HCT116 (cell line): ENCODE measurements at regions not wholly inside any gene's neighbourhood (a gene's known extent, or its start where the extent isn't known, plus 50 kb on each side); places are given as distances from the start of the nearest gene placed in this dataset.

Experiments used
- ATAC-seq: fragments of 200-7000 bp; cut with Tn5 transposase; 2 replicates; pipeline ENCODE4 v1.9.1; 2020; ENCODE audit warnings: mild to moderate bottlenecking, moderate library complexity
- BruUV-seq: library from RNA; stranded (reverse); fragments of 400-500 nt; replicated peaks from 2 replicates; lab custom pipeline; 2021; lab: Mats Ljungman, UMichigan
- CTCF ChIA-PET: fragments of 300-600 bp; sonication (Branson Sonifier 250); formaldehyde crosslinking; loops from one replicate; lab custom pipeline; 2021; ENCODE audit warnings: antibody characterized with exemption; lab: Charles Lee
- POLR2A ChIA-PET: fragments of 300-600, 350-600 bp; sonication (Branson Sonifier 250); formaldehyde crosslinking; loops from one replicate; lab custom pipeline; 2021; ENCODE audit warnings: antibody characterized with exemption; lab: Charles Lee
- RAD21 ChIA-PET, 2 experiments: fragments of 300-600 bp; sonication (Branson Sonifier 250); formaldehyde crosslinking; loops; one replicate each; lab custom pipeline; 2023; ENCODE audit warnings: low total read pairs in 2 of 2; ENCODE audit not compliant: uncharacterized antibody in 2 of 2, unreplicated experiment in 2 of 2, low non-redundant PET in 1 of 2; lab: Charles Lee
- DNase-seq: peaks from one replicate; pipeline ENCODE4 v3.0.0-alpha.2; 2010; ENCODE audit warnings: low read depth, low spot score
- H2AFZ ChIP-seq: fragments of 200-600 bp; shearing (Covaris generic), sonication (generic); 2 replicates; pipeline ENCODE4 v1.6.1; 2017; ENCODE audit warnings: low read depth, mixed run types, mixed read lengths, antibody characterized with exemption, low read length; ENCODE audit not compliant: poor library complexity, severe bottlenecking
- H3K27ac ChIP-seq: 2 replicates; pipeline ENCODE4 v1.5.1; 2012; ENCODE audit warnings: low read depth, low read length
- H3K27me3 ChIP-seq: fragments of 200-600 bp; sonication (generic); 2 replicates; pipeline ENCODE4 v1.6.1; 2016; ENCODE audit warnings: mixed run types, low read length, mixed read lengths; ENCODE audit not compliant: insufficient read depth
- H3K36me3 ChIP-seq, 2 experiments: fragments of 200-500 bp in 1 of 2; fragments of 200-600 bp in 1 of 2; sonication (Bioruptor generic) in 1 of 2; sonication (generic) in 1 of 2; 2 replicates each; pipeline versions ENCODE4 v1.5.1 to v1.6.1; 2014 to 2016; ENCODE audit warnings: low read length in 2 of 2, inconsistent platforms in 1 of 2, mixed read lengths in 1 of 2, mixed run types in 1 of 2; ENCODE audit not compliant: insufficient read depth in 2 of 2, control insufficient read depth in 1 of 2
- H3K4me1 ChIP-seq, 2 experiments: fragments of 200-600 bp in 1 of 2; sonication (generic) in 1 of 2; 2 replicates each; pipeline versions ENCODE4 v1.5.1 to v1.6.1; 2012 to 2017; ENCODE audit warnings: low read length in 2 of 2, inconsistent platforms in 1 of 2, mild to moderate bottlenecking in 1 of 2, mixed read lengths in 1 of 2, mixed run types in 1 of 2, moderate library complexity in 1 of 2; ENCODE audit not compliant: insufficient read depth in 2 of 2, control insufficient read depth in 1 of 2
- H3K4me2 ChIP-seq: fragments of 200-600 bp; sonication (generic); 2 replicates; pipeline ENCODE4 v1.6.1; 2017; ENCODE audit warnings: mixed run types, low read length, mixed read lengths
- H3K4me3 ChIP-seq, 2 experiments: fragments of 200-600 bp in 1 of 2; sonication (generic) in 1 of 2; replicated peaks in 1 of 2; 2 replicates each; pipeline ENCODE4 v1.5.1; 2011 to 2016; ENCODE audit warnings: low read length in 2 of 2, control low read depth in 1 of 2, low read depth in 1 of 2, mild to moderate bottlenecking in 1 of 2, mixed read lengths in 1 of 2, mixed run types in 1 of 2
- H3K79me2 ChIP-seq: fragments of 200-600 bp; sonication (generic); 2 replicates; pipeline ENCODE4 v1.6.1; 2017; ENCODE audit warnings: mild to moderate bottlenecking, mixed run types, low read length, moderate library complexity, mixed read lengths; ENCODE audit not compliant: insufficient read depth
- H3K9ac ChIP-seq: fragments of 200-600 bp; sonication (generic); 2 replicates; pipeline ENCODE4 v1.6.1; 2016; ENCODE audit warnings: low read length, mixed read lengths
- H3K9me2 ChIP-seq: fragments of 200-600 bp; sonication (generic), shearing (Covaris generic); 2 replicates; pipeline ENCODE4 v1.6.1; 2017; ENCODE audit warnings: mixed run types, mild to moderate bottlenecking, moderate library complexity; ENCODE audit not compliant: insufficient read depth
- H3K9me3 ChIP-seq, 2 experiments: fragments of 200-500 bp in 1 of 2; fragments of 200-600 bp in 1 of 2; sonication (Bioruptor generic) in 1 of 2; sonication (generic) in 1 of 2; 2 replicates each; pipeline ENCODE4 v1.6.1; 2014 to 2017; ENCODE audit warnings: low read length in 2 of 2, mixed read lengths in 2 of 2, inconsistent platforms in 1 of 2, low read depth in 1 of 2, mild to moderate bottlenecking in 1 of 2, mixed run types in 1 of 2, moderate library complexity in 1 of 2; ENCODE audit not compliant: control insufficient read depth in 1 of 2, insufficient read depth in 1 of 2
- H4K20me1 ChIP-seq: fragments of 200-600 bp; sonication (generic), shearing (Covaris generic); 2 replicates; pipeline ENCODE4 v1.6.1; 2017; ENCODE audit warnings: mixed run types, mild to moderate bottlenecking, moderate library complexity; ENCODE audit not compliant: insufficient read depth
- CEBPB ChIP-seq: IDR thresholded peaks from 2 replicates; pipeline ENCODE4 v1.6.1; 2012; ENCODE audit warnings: low read depth
- EZH2phosphoT487 ChIP-seq: fragments of 200-600 bp; IDR thresholded peaks from 2 replicates; pipeline ENCODE4 v1.6.1; 2018; ENCODE audit warnings: antibody characterized with exemption, borderline replicate concordance
- FOSL1 ChIP-seq: IDR thresholded peaks from 2 replicates; pipeline ENCODE4 v1.6.1; 2012; ENCODE audit warnings: low read depth
- SIN3A ChIP-seq: IDR thresholded peaks from 2 replicates; pipeline ENCODE4 v1.6.1; 2012; ENCODE audit warnings: low read depth
- TCF7L2 ChIP-seq: IDR thresholded peaks from 2 replicates; pipeline ENCODE4 v1.7.0; 2011; ENCODE audit warnings: borderline replicate concordance, inconsistent platforms; ENCODE audit not compliant: insufficient read depth, insufficient read length; ENCODE audit errors: extremely low read depth
- ZNF274 ChIP-seq: fragments of 200-500 bp; sonication (Bioruptor generic); IDR thresholded peaks from 2 replicates; pipeline ENCODE4 v1.6.1; 2014; ENCODE audit warnings: mild to moderate bottlenecking, low read depth, low read length, inconsistent platforms
- intact Hi-C: fragments of 100-400 bp; cut with micrococcal nuclease; formaldehyde crosslinking; loops from 2 replicates; pipeline ENCODE4 v1.10.0; 2022
- TF ChIP-seq, protein P1 (sequence below): IDR thresholded peaks from 2 replicates; pipeline ENCODE4 v1.6.1; 2012
- TF ChIP-seq, protein P2 (sequence below): IDR thresholded peaks from 2 replicates; pipeline ENCODE4 v1.6.1; 2011; ENCODE audit warnings: mild to moderate bottlenecking, low read length, moderate library complexity; ENCODE audit not compliant: insufficient replicate concordance; ENCODE audit errors: extremely low read depth

DNA sequence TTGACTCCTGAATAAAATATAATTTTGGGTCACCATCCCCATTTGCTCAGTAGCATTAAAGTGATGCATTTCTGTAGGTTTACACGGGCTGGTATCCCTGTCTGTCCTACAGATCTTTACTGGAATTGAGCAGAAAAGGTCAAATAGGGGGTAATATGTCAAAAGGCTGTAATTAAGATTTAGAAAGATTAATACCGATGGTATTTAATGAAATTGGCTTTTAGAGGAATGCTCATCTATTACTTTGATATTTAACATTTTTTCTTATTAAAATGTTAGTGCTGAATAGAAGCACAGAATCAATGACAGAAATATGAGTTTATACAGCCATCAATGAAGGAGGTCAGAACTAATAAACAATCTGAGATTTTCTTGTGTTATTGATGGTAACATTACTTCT is 1762.2 kb upstream of the WWC1 start:
- RAD21 ChIA-PET = no interaction called here
- H3K36me3 ChIP-seq = no peaks in the 10 kb centered on the region
- no peak for ATAC-seq

DNA sequence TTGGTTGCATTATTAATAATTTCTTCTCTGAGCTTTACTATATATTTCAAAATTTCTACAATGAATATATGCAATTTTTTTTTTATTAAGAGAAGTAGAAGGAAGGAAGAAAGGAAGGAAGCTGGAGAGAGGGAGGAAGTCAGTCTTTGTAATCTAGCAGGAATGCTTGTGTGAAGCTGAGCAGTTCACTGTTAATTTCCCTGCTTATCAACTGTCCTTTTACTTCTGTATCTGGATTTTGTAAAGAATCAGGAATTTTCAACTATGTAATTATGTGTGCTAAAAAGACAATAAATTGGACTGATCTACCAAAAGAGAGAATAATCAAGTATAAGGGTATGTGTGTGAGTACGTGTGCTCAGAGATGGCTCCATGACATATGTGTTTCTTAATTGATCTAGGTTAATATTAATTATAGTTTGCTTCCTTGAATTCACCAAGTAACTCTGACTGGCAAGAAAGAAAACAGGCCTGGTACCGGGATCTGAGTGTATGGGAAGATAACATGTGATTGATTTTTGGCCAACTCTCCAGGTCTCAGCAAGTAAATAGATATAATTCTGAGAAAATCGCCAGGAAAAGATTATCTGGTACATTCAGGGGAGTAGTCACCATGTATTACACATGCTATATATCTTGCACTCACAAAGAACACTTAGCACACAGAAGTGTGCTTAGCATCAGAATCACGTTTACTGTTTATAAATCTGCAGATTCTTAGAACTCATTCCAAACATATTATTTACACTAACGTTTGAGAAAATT is 1758.8 kb upstream of the WWC1 start:
- H3K9ac ChIP-seq = no peak overlapping the region
- ATAC-seq (no peak), DNase-seq (no peak)
- no peaks in the 10 kb centered on the region for H3K4me1 ChIP-seq
- BruUV-seq = no TSS peak
- no peaks in the 10 kb centered on the region for H3K79me2 ChIP-seq
- H3K27me3 ChIP-seq = no peaks in the 10 kb centered on the region
- no peak overlapping the region for H3K4me2 ChIP-seq
- H3K9me2 ChIP-seq = no peaks in the 10 kb centered on the region
- RAD21 ChIA-PET = no interaction called here
- H3K4me3 ChIP-seq = no peak overlapping the region
- H3K9me3 ChIP-seq = peaks cover 3 to 6% of the 10 kb centered on the region in 2 experiments; a peak in 3 of 4 replicates
- POLR2A ChIA-PET = no interaction called here
- CTCF ChIA-PET = no interaction called here
- no peak overlapping the region for H3K27ac ChIP-seq
- H2AFZ ChIP-seq = no peak overlapping the region
- no peaks in the 10 kb centered on the region for H3K36me3 ChIP-seq
- TF ChIP-seq FOSL1 (no peak), EZH2phosphoT487 (no peak)
- H4K20me1 ChIP-seq = no peaks in the 10 kb centered on the region; the same call in 1 of the 2 replicates
- intact Hi-C loops = no loop called here

More for the DNA sequence above, 1762.2 kb upstream of the WWC1 start:
- Histone ChIP-seq H3K27ac (no peak overlapping the region), H3K4me3 (no peak overlapping the region), H4K20me1 (no peaks in the 10 kb centered on the region), H3K9ac (no peak overlapping the region), H3K4me1 (no peaks in the 10 kb centered on the region), H3K79me2 (no peaks in the 10 kb centered on the region), H3K27me3 (no peaks in the 10 kb centered on the region), H2AFZ (no peak overlapping the region), H3K4me2 (no peak overlapping the region), H3K9me3 (peaks cover 3 to 6% of the 10 kb centered on the region in 2 experiments; a peak in 3 of 4 replicates), H3K9me2 (no peaks in the 10 kb centered on the region)
- intact Hi-C loops = no loop called here
- POLR2A ChIA-PET = no interaction called here
- CTCF ChIA-PET = no interaction called here
- BruUV-seq = no TSS peak
- TF ChIP-seq, protein P1, sequence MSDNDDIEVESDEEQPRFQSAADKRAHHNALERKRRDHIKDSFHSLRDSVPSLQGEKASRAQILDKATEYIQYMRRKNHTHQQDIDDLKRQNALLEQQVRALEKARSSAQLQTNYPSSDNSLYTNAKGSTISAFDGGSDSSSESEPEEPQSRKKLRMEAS = no peak
- TF ChIP-seq SIN3A (no peak), ZNF274 (no peak), TCF7L2 (no peak), CEBPB (no peak)
- TF ChIP-seq, protein P2, sequence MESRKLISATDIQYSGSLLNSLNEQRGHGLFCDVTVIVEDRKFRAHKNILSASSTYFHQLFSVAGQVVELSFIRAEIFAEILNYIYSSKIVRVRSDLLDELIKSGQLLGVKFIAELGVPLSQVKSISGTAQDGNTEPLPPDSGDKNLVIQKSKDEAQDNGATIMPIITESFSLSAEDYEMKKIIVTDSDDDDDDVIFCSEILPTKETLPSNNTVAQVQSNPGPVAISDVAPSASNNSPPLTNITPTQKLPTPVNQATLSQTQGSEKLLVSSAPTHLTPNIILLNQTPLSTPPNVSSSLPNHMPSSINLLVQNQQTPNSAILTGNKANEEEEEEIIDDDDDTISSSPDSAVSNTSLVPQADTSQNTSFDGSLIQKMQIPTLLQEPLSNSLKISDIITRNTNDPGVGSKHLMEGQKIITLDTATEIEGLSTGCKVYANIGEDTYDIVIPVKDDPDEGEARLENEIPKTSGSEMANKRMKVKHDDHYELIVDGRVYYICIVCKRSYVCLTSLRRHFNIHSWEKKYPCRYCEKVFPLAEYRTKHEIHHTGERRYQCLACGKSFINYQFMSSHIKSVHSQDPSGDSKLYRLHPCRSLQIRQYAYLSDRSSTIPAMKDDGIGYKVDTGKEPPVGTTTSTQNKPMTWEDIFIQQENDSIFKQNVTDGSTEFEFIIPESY = no peak
- no peak for DNase-seq
